ENCODE measurements at regions not wholly inside any gene's neighbourhood (a gene's known extent, or its start where the extent isn't known, plus 50 kb on each side); places are given as distances from the start of the nearest gene placed in this dataset.

DNA sequence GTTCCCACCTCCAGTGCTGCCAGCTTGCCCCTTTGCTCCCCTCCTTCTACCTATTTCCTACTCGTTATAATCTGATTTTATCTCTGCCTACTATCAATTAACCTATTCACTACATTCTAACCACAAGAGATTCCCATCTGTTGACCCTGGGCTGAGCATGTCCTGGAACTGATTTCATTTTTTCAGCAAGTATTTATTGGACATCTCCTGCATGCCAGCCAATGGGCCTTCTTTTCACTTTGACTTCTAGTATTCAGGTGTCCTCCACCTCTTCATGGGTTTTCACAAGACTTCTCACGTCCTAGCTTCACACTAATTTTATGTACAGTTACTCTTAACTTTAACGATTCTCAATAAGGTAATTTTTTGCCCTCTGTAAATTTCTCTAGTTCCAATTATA lies 282.7 kb upstream of the KLHL1 start:
- Histone ChIP-seq H3K4me2 (no peak overlapping the region), H3K27ac (no peak overlapping the region), H3K4me1 (ENCODE audit: low read depth, poor library complexity, severe bottlenecking) (no peaks in the 10 kb centered on the region), H3K36me3 (ENCODE audit: insufficient read depth) (no peaks in the 10 kb centered on the region), H3K79me2 (ENCODE audit: insufficient read depth, low read depth) (no peaks in the 10 kb centered on the region), H3K4me3 (IDR thresholded peaks at IDR 0.05; ENCODE audit: insufficient read depth, low read depth, low read length) (no peak overlapping the region), H3K27me3 (ENCODE audit: insufficient read depth, low read depth) (no peaks in the 10 kb centered on the region), H3K9ac (no peak overlapping the region), H4K20me1 (ENCODE audit: insufficient read depth) (no peaks in the 10 kb centered on the region), H2AFZ (ENCODE audit: low read depth) (no peak overlapping the region)
- TF ChIP-seq, protein P1, sequence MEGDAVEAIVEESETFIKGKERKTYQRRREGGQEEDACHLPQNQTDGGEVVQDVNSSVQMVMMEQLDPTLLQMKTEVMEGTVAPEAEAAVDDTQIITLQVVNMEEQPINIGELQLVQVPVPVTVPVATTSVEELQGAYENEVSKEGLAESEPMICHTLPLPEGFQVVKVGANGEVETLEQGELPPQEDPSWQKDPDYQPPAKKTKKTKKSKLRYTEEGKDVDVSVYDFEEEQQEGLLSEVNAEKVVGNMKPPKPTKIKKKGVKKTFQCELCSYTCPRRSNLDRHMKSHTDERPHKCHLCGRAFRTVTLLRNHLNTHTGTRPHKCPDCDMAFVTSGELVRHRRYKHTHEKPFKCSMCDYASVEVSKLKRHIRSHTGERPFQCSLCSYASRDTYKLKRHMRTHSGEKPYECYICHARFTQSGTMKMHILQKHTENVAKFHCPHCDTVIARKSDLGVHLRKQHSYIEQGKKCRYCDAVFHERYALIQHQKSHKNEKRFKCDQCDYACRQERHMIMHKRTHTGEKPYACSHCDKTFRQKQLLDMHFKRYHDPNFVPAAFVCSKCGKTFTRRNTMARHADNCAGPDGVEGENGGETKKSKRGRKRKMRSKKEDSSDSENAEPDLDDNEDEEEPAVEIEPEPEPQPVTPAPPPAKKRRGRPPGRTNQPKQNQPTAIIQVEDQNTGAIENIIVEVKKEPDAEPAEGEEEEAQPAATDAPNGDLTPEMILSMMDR (conservative IDR thresholded peaks at IDR 0.05; ENCODE audit: low read depth, low read length), result no peak

DNA sequence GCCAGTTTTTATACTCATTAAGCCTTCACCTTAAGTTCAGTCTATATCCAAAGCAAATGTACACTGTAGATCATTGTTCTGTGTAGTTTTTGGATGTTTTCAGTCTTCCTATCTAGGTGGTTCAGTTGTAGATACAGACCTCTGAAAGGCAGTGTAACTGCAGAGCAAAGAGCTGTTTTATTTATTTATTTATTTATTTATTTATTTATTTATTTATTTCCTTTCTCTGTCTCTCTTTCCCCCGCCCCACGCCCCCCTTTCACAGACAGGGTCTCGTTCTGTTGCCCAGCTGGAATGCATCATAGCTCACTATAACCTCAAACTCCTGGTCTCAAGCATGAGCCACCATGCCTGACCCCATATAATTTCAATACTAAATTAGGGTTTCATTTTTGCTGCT lies 281.8 kb upstream of the KLHL1 start:
- Histone ChIP-seq H3K27ac (no peak overlapping the region), H3K79me2 (ENCODE audit: insufficient read depth, low read depth) (no peaks in the 10 kb centered on the region), H3K27me3 (ENCODE audit: insufficient read depth, low read depth) (no peaks in the 10 kb centered on the region), H3K9ac (no peak overlapping the region), H3K4me2 (no peak overlapping the region), H4K20me1 (ENCODE audit: insufficient read depth) (no peaks in the 10 kb centered on the region), H3K4me1 (ENCODE audit: low read depth, poor library complexity, severe bottlenecking) (no peaks in the 10 kb centered on the region), H3K36me3 (ENCODE audit: insufficient read depth) (no peaks in the 10 kb centered on the region), H3K4me3 (IDR thresholded peaks at IDR 0.05; ENCODE audit: insufficient read depth, low read depth, low read length) (no peak overlapping the region), H2AFZ (ENCODE audit: low read depth) (no peak overlapping the region)
- TF ChIP-seq, protein P1 (conservative IDR thresholded peaks at IDR 0.05; ENCODE audit: low read depth, low read length), result no peak

DNA sequence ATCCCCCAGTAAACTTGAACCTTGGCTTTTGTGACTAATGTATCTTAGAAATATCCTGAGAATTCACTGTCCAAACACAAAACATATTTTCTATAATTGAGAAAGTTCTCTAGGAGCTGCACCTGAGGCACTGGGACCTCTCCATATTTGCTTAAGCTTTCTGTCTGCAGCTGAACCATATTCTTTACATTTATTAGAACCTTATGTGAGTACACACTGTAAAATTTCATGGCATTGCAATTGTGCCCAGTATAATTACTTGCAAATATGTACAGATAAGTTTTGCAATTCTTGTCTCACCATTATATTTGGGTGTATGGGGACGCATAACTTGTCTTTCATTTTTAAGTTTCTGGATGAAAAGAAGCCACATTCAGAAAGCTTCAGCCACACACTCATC lies 280.7 kb upstream of the KLHL1 start:
- no peak overlapping the region for H3K27ac ChIP-seq

DNA sequence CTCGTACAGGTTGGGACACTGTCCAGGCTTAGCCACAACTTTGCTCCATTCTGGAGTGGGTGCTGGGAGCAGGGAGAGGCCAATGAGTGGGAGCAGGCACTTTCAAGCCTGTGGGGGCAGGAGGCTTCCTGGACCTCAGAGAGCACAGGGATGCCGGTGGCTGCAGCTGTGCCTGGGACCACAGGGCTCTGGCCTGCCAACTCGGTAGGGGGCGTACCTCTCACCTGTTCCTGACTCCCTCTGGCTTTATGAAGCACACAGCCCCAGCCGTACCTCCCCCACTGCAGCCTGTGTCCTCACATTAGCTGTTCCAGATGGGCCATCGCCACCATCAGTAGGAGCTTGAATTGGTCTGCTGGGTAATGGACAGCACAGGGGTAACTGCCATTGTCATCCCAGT lies 278.7 kb upstream of the KLHL1 start:
- no peaks in the 10 kb centered on the region for H3K36me3 ChIP-seq (ENCODE audit: insufficient read depth)
- no peak overlapping the region for H3K4me3 ChIP-seq (IDR thresholded peaks at IDR 0.05; ENCODE audit: insufficient read depth, low read depth, low read length)
- H4K20me1 ChIP-seq (ENCODE audit: insufficient read depth), result no peaks in the 10 kb centered on the region
- TF ChIP-seq, protein P1 (conservative IDR thresholded peaks at IDR 0.05; ENCODE audit: low read depth, low read length), result no peak
- H2AFZ ChIP-seq (ENCODE audit: low read depth), result no peak overlapping the region
- no peaks in the 10 kb centered on the region for H3K27me3 ChIP-seq (ENCODE audit: insufficient read depth, low read depth)
- no peaks in the 10 kb centered on the region for H3K79me2 ChIP-seq (ENCODE audit: insufficient read depth, low read depth)
- no peaks in the 10 kb centered on the region for H3K4me1 ChIP-seq (ENCODE audit: low read depth, poor library complexity, severe bottlenecking)
- no peak overlapping the region for H3K27ac ChIP-seq
- no peak overlapping the region for H3K9ac ChIP-seq
- no peak overlapping the region for H3K4me2 ChIP-seq

More for the DNA sequence above, 280.7 kb upstream of the KLHL1 start:
- no peaks in the 10 kb centered on the region for H3K4me1 ChIP-seq (ENCODE audit: low read depth, poor library complexity, severe bottlenecking)
- no peaks in the 10 kb centered on the region for H3K36me3 ChIP-seq (ENCODE audit: insufficient read depth)
- H2AFZ ChIP-seq (ENCODE audit: low read depth), result no peak overlapping the region
- no peaks in the 10 kb centered on the region for H4K20me1 ChIP-seq (ENCODE audit: insufficient read depth)
- no peak overlapping the region for H3K9ac ChIP-seq
- no peaks in the 10 kb centered on the region for H3K27me3 ChIP-seq (ENCODE audit: insufficient read depth, low read depth)
- TF ChIP-seq, protein P1 (conservative IDR thresholded peaks at IDR 0.05; ENCODE audit: low read depth, low read length), result no peak
- no peak overlapping the region for H3K4me2 ChIP-seq
- no peak overlapping the region for H3K4me3 ChIP-seq (IDR thresholded peaks at IDR 0.05; ENCODE audit: insufficient read depth, low read depth, low read length)
- H3K79me2 ChIP-seq (ENCODE audit: insufficient read depth, low read depth), result no peaks in the 10 kb centered on the region
